Activated CD8-positive, alpha-beta T cell treated with anti-CD3 and anti-CD28 coated beads for 36 hours (primary cell): ENCODE measurements at regions not wholly inside any gene's neighbourhood (a gene's known extent, or its start where the extent isn't known, plus 50 kb on each side); places are given as distances from the start of the nearest gene placed in this dataset.

Experiments
- ATAC-seq: fragments of 200-7000 bp; cut with Tn5 transposase; one replicate; pipeline ENCODE4 v1.10.0; 2021; ENCODE audit warnings: mild to moderate bottlenecking, moderate library complexity
- CTCF ChIA-PET: fragments of 350-600 bp; sonication (Branson Sonifier 250); formaldehyde crosslinking; loops from one replicate; lab custom pipeline; 2021; ENCODE audit warnings: antibody characterized with exemption; lab: Charles Lee
- POLR2A ChIA-PET: fragments of 350-600 bp; sonication (Branson Sonifier 250); formaldehyde crosslinking; loops from one replicate; lab custom pipeline; 2021; ENCODE audit warnings: antibody characterized with exemption; lab: Charles Lee
- DNase-seq: peaks from one replicate; pipeline ENCODE4 v3.0.0-alpha.2; 2020
- H3K27ac Mint-ChIP-seq: one replicate; pipeline ENCODE4 v1.8.0; 2021; ENCODE audit warnings: mild to moderate bottlenecking, mixed read lengths
- H3K27me3 Mint-ChIP-seq: one replicate; pipeline ENCODE4 v1.8.0; 2021; ENCODE audit warnings: mixed read lengths
- H3K36me3 Mint-ChIP-seq: one replicate; pipeline ENCODE4 v1.8.0; 2021; ENCODE audit warnings: low read depth, mixed read lengths
- H3K4me1 Mint-ChIP-seq: one replicate; pipeline ENCODE4 v1.8.0; 2021; ENCODE audit warnings: low read depth, mixed read lengths
- H3K4me3 Mint-ChIP-seq: one replicate; pipeline ENCODE4 v1.8.0; 2021; ENCODE audit warnings: mild to moderate bottlenecking, moderate library complexity, mixed read lengths
- H3K9me3 Mint-ChIP-seq: one replicate; pipeline ENCODE4 v1.8.0; 2021; ENCODE audit warnings: mixed read lengths
- intact Hi-C: fragments of 100-400 bp; cut with micrococcal nuclease; formaldehyde crosslinking; loops from one replicate; pipeline ENCODE4 v1.10.0; 2022
- TF ChIP-seq, protein P1 (sequence below): fragments of 200-600 bp; IDR thresholded peaks from one replicate; pipeline ENCODE4 v1.8.0; 2022; ENCODE audit warnings: antibody characterized with exemption, mild to moderate bottlenecking

DNA sequence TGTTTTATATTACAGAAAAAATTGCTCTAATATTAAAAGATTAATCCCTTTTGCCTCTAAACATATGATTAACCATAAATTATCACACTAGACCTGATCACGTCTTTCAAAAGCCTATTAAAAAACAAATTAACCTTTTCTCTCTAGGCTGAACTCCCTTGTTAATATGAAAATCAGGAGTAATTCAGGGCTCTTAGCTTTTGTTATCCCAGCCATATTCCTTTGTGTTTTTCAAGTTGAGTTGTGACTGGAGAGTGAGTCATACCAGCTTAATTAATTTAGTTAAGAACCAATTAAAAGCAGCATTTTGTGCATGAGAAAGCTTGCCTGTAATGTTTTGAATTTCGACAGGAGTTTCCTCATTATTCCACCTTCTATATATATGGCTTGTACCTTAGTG lies 385.8 kb downstream of the VGLL3 start:
- no peaks in the 10 kb centered on the region for H3K27me3 Mint-ChIP-seq
- peaks cover 26% of the 10 kb centered on the region for H3K9me3 Mint-ChIP-seq
- no peaks in the 10 kb centered on the region for H3K4me1 Mint-ChIP-seq
- ATAC-seq = no peak
- TF ChIP-seq, protein P1, sequence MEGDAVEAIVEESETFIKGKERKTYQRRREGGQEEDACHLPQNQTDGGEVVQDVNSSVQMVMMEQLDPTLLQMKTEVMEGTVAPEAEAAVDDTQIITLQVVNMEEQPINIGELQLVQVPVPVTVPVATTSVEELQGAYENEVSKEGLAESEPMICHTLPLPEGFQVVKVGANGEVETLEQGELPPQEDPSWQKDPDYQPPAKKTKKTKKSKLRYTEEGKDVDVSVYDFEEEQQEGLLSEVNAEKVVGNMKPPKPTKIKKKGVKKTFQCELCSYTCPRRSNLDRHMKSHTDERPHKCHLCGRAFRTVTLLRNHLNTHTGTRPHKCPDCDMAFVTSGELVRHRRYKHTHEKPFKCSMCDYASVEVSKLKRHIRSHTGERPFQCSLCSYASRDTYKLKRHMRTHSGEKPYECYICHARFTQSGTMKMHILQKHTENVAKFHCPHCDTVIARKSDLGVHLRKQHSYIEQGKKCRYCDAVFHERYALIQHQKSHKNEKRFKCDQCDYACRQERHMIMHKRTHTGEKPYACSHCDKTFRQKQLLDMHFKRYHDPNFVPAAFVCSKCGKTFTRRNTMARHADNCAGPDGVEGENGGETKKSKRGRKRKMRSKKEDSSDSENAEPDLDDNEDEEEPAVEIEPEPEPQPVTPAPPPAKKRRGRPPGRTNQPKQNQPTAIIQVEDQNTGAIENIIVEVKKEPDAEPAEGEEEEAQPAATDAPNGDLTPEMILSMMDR = no peak
- CTCF ChIA-PET = no interaction called here
- no peak overlapping the region for H3K4me3 Mint-ChIP-seq
- intact Hi-C loops = no loop called here
- H3K36me3 Mint-ChIP-seq = no peaks in the 10 kb centered on the region
- POLR2A ChIA-PET = no interaction called here
- H3K27ac Mint-ChIP-seq = no peak overlapping the region
- DNase-seq = no peak

DNA sequence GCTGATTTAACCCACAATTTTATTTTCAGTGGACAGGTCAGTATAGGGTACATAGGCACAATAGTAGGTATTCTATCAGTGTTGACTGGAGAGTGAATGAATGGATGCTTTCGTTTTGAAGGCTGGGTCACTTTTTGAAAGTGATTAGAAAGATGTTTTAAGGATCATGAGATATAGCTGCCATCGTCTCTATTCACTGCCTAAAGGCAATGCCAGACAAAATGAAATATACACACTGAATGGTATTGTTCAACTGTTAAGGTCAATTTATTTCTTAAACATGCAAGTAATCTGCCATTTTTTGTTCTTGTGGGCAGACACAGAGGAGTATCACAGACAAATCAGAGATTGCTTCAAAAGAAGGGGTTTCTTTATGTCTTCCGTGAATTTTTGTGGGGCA lies 395.3 kb downstream of the VGLL3 start:
- intact Hi-C loops = no loop called here
- ChIA-PET POLR2A (no interaction called here), CTCF (no interaction called here)
- ATAC-seq = no peak
- TF ChIP-seq, protein P1 = no peak
- H3K27me3 Mint-ChIP-seq = no peaks in the 10 kb centered on the region
- no peaks in the 10 kb centered on the region for H3K36me3 Mint-ChIP-seq
- no peak overlapping the region for H3K4me3 Mint-ChIP-seq
- no peak for DNase-seq
- peaks cover 3% of the 10 kb centered on the region for H3K9me3 Mint-ChIP-seq
- no peak overlapping the region for H3K27ac Mint-ChIP-seq
- no peaks in the 10 kb centered on the region for H3K4me1 Mint-ChIP-seq

DNA sequence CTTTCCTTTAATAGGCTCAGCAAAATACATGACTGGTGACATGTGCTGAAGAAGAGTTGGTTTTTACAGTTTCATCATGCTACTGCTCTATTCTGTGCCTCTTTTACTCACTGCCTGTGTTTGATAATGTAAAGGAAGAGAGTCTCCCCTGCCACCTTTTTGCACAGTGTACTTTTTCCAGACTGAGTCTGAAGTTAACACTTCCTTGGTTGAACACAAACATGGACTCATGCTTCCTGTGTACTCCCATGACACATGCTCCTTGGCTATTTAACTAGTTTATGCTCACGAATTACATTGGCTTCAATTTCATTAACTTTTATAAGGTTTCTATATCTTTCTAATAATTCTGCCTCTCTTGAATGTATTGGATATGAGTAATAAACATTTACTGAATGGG lies 396.1 kb downstream of the VGLL3 start:
- ChIA-PET CTCF (no interaction called here), POLR2A (no interaction called here)
- Mint-ChIP-seq H3K27me3 (no peaks in the 10 kb centered on the region), H3K9me3 (peaks cover 3% of the 10 kb centered on the region), H3K4me1 (no peaks in the 10 kb centered on the region), H3K4me3 (no peak overlapping the region), H3K27ac (no peak overlapping the region), H3K36me3 (no peaks in the 10 kb centered on the region)
- TF ChIP-seq, protein P1 = no peak
- intact Hi-C loops = no loop called here
- ATAC-seq = no peak
- DNase-seq = no peak

DNA sequence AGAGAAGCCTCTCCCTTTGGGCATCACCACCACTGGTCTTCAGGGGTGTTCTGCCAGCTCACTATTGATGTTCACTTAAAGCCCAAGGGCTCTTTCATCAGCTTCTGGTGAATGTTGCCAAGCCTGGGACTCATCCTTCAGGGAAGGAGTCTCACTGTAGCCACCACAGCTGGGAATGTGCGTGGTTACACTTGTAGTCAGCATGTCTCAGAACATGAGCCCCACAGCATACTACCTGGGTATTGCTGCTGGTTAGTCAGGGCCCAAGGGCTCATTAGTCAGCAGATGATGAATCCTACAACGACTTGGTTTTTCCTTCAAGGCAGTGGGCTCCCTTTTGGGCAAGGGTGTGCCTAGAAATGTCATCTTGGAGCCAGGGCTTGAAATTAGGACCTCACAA lies 412.9 kb downstream of the VGLL3 start:
- POLR2A ChIA-PET = no interaction called here
- Mint-ChIP-seq H3K4me3 (no peak overlapping the region), H3K27me3 (no peaks in the 10 kb centered on the region), H3K27ac (no peak overlapping the region), H3K9me3 (peaks cover 9% of the 10 kb centered on the region), H3K4me1 (no peaks in the 10 kb centered on the region), H3K36me3 (no peaks in the 10 kb centered on the region)
- TF ChIP-seq, protein P1 = no peak
- DNase-seq (no peak), ATAC-seq (no peak)
- intact Hi-C loops = no loop called here
- CTCF ChIA-PET = no interaction called here

DNA sequence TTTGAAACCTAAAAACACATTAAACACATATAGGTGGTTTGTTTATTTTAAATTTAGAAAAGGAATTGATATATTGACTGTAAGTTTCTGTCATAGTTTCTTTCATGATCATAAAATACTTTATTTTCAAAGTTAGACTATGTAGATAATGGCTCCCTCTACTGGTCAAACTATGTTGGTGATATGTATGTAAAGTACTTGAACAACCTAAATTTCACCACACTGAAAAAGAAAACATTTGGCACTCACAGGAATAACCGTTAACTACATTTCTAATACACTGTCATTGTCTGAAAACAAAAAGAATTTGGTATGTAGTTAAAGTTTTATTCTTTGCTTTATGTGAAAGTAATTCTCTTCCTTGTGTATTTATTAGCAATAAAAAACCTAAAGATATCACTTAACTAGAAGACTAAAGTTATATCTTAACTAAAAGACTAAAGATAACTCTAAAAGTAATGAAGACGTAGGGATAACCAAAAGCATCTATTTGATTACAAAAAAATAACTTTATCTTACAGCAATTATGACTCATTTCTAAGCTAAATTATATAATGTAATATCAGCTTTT lies 427.5 kb downstream of the VGLL3 start:
- no peak for ATAC-seq
- no peak for DNase-seq
- no peaks in the 10 kb centered on the region for H3K4me1 Mint-ChIP-seq
- no peak overlapping the region for H3K4me3 Mint-ChIP-seq
- ChIA-PET POLR2A (no interaction called here), CTCF (interaction anchor here (1.2 kb wide), 1 partner anchor 91 kb away, joined by 3 read pairs; no protein-coding TSS in a partner anchor)
- TF ChIP-seq, protein P1 = peak; percentile 26
- no peak overlapping the region for H3K27ac Mint-ChIP-seq
- intact Hi-C loops = no loop called here
- peaks cover under 1% of the 10 kb centered on the region for H3K9me3 Mint-ChIP-seq
- no peaks in the 10 kb centered on the region for H3K27me3 Mint-ChIP-seq
- no peaks in the 10 kb centered on the region for H3K36me3 Mint-ChIP-seq
